IgD-negative memory B cell (primary cell): ENCODE measurements at regions not wholly inside any gene's neighbourhood (a gene's known extent, or its start where the extent isn't known, plus 50 kb on each side); places are given as distances from the start of the nearest gene placed in this dataset.
"Not testable (repeated sequence)": the region's sequence is repeated elsewhere in the genome, so short reads cannot be mapped to it uniquely, and the experiment has no call there.

ENCODE experiments used
- H3K27ac Mint-ChIP-seq, 3 donors: one replicate each; pipeline ENCODE4 v1.8.0; 2020 to 2022; ENCODE audit warnings: mild to moderate bottlenecking in 3 of 3, mixed read lengths in 3 of 3, moderate library complexity in 1 of 3
- H3K27me3 Mint-ChIP-seq: one replicate; pipeline ENCODE4 v1.8.0; 2021; ENCODE audit warnings: mixed read lengths
- H3K36me3 Mint-ChIP-seq: one replicate; pipeline ENCODE4 v1.8.0; 2020; ENCODE audit warnings: mild to moderate bottlenecking, mixed read lengths
- H3K4me1 Mint-ChIP-seq, 3 donors: one replicate each; pipeline ENCODE4 v1.8.0; 2020 to 2022; ENCODE audit warnings: mixed read lengths in 3 of 3, mild to moderate bottlenecking in 1 of 3
- H3K4me3 Mint-ChIP-seq, 4 donors: one replicate each; pipeline ENCODE4 v1.8.0; 2020 to 2022; ENCODE audit warnings: mild to moderate bottlenecking in 4 of 4, mixed read lengths in 4 of 4, moderate library complexity in 3 of 4
- H3K9me3 Mint-ChIP-seq, 3 donors: one replicate each; pipeline ENCODE4 v1.8.0; 2020 to 2021; ENCODE audit warnings: mixed read lengths in 3 of 3, mild to moderate bottlenecking in 1 of 3

DNA sequence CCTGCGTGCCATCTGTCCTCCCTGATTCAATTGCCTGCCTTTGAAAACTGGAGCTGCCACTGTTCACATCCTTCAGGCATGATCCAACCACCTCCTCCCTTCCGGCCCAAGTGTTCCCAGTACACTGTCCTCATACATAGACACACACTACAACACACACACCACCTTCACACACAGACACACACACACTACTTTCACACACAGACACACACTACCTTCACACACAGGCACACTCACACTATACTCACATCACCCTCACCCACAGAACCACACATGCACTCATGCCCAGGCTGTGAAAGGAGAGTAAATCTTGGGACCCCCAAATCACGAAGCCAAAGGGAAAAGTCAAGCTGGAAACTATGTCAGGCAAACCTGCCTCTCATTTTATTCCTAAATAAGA, 109.4 kb upstream of the MYLIP start:
- Mint-ChIP-seq H3K27ac (no peak overlapping the region), H3K9me3 (peaks cover 0 to 2% (median 0%) of the 10 kb centered on the region in 3 donors), H3K36me3 (no peaks in the 10 kb centered on the region), H3K4me3 (no peak overlapping the region), H3K4me1 (no peaks in the 10 kb centered on the region), H3K27me3 (no peaks in the 10 kb centered on the region)

DNA sequence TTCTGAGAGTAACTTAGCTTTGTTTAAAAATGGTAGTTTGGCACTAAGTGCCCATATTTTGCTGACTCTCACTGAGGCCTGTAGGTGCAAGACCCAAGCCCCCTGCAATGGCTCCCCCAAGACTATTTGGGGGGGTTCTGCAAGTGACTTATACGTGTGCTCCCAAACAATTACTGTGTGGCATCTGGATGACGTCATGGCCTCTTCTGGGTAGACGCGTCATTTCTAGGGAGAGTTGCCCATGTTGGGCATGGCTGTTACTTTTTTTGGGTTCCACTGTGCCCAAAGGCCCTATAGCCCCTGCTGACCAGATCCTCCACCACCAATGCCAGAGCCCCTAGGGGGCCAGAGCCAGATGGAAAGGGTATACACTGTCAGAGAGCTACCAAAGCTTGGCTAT, 110.3 kb upstream of the MYLIP start:
- Mint-ChIP-seq H3K9me3 (peaks cover 0 to 2% (median 1%) of the 10 kb centered on the region in 3 donors), H3K36me3 (no peaks in the 10 kb centered on the region), H3K4me1 (no peaks in the 10 kb centered on the region), H3K27ac (no peak overlapping the region), H3K4me3 (no peak overlapping the region), H3K27me3 (no peaks in the 10 kb centered on the region)

DNA sequence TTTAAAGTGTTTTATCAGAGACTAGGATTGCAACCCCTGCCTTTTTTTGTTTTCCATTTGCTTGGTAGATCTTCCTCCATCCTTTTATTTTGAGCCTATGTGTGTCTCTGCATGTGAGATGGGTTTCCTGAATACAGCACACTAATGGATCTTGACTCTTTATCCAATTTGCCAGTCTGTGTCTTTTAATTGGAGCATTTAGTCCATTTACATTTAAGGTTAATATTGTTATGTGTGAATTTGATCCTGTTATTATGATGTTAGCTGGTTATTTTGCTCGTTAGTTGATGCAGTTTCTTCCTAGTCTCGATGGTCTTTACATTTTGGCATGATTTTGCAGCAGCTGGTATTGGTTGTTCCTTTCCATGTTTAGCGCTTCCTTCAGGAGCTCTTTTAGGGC, 114.6 kb upstream of the MYLIP start:
- not testable (repeated sequence) for H3K36me3 Mint-ChIP-seq, H3K27ac Mint-ChIP-seq, H3K27me3 Mint-ChIP-seq, H3K4me1 Mint-ChIP-seq, H3K9me3 Mint-ChIP-seq, H3K4me3 Mint-ChIP-seq

DNA sequence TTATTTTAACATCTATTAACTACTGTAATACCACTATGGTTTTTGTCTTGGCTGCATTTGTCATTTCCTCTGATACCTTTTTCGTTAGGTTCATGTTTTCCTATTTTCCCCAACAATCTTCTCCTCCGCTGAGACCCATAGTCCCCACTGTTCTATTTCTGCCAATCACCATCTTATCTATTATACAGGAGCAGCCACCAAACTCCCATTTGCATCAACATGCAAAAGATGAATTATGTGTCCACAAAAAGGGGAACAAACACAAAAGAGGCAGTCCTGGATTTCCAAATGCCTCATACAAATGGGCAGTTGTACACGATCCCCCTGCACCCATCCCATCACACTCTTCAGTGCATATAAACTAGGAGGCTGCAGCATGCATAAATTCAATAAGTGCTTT, 121.7 kb upstream of the MYLIP start:
- Mint-ChIP-seq H3K9me3 (peaks cover 0 to 3% (median 2%) of the 10 kb centered on the region in 3 donors), H3K27ac (no peak overlapping the region), H3K4me1 (peaks cover 4 to 7% (median 5%) of the 10 kb centered on the region in 3 donors), H3K4me3 (peak overlapping the region in 1 of 4 donors; percentile 30), H3K27me3 (peaks cover 7% of the 10 kb centered on the region), H3K36me3 (peaks cover 2% of the 10 kb centered on the region)

DNA sequence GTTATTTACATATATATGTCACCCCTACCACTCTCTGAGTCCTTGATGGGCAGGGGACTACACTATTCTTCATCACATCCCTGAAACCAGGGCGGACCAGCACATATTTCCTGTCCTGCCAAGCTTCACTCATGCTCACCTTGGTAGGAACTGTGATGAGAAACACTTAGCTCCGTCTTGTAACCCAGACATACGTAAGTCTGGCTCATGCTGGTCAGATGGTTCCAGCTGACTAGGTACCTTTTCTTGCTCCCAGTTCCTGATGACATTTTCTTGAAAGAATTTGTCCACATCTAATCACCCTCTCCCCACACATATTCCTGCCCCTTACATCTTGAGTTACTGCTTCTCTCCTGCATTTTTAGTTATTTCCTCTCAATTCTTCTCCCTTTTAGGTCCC, 122.2 kb upstream of the MYLIP start:
- Mint-ChIP-seq H3K9me3 (peaks cover 0 to 3% (median 2%) of the 10 kb centered on the region in 3 donors), H3K36me3 (peaks cover 2% of the 10 kb centered on the region), H3K27me3 (peaks cover 7% of the 10 kb centered on the region), H3K4me3 (peak overlapping the region in 2 of 4 donors; percentile 30 to 63), H3K27ac (no peak overlapping the region), H3K4me1 (peaks cover 4 to 7% (median 5%) of the 10 kb centered on the region in 3 donors)

DNA sequence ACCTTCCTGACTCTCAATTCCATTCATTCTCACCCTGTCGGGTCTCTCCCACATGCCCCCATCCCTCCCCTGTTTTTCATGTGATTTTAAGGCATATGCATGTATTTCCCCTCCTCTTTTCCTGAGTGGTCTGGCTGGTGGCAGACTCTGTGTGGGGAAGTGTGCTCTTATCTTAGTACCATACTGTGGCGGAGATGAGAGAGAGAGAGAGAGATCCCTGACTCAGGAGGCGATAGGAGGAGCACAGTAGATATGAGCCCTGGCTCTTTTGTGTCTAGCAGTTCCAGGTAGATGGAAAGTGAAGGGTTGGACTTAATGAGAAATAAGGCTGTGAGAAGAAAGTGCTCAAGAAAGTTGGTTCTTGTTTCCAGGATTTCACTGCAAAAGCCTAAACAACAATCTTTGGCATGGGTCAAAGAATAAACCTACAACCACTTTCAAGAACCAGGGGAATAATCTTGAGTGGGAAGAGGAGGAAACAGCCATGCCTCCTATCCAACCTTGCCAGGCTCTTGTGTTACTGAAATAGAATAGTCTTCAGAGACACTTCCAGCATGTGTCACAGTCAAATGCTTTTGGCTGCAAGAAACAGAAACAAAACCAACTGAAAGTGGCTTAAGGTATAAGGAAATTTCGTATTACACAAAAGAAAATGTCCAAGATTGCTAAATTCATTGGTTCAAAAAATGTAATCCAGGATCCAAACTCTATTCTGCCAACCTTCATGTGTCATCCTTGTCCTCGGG, 123.8 kb upstream of the MYLIP start:
- Mint-ChIP-seq H3K36me3 (peaks cover 3% of the 10 kb centered on the region), H3K4me3 (no peak overlapping the region), H3K27ac (no peak overlapping the region), H3K9me3 (peaks cover 0 to 2% (median 2%) of the 10 kb centered on the region in 3 donors), H3K4me1 (peaks cover 4 to 7% (median 5%) of the 10 kb centered on the region in 3 donors), H3K27me3 (peaks cover 7% of the 10 kb centered on the region)

DNA sequence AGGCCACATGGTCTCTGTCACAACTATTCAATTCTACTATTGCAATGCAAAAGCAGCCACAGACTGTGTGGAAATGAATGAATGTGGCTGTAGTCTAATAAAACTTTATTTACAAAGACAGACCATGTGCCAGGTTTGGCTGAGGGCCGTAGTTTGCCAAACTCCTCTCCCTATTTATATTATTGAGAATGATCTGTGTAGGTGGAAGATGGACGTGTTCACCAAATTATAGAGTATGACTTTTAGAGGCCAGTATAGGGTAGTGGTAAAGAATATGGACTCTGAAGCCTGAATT, 125.7 kb upstream of the MYLIP start:
- peaks cover 4 to 7% (median 5%) of the 10 kb centered on the region in 3 donors for H3K4me1 Mint-ChIP-seq
- H3K4me3 Mint-ChIP-seq: no peak overlapping the region
- H3K9me3 Mint-ChIP-seq: no peaks in the 10 kb centered on the region
- H3K27me3 Mint-ChIP-seq: peaks cover 8% of the 10 kb centered on the region
- peaks cover 1% of the 10 kb centered on the region for H3K36me3 Mint-ChIP-seq
- no peak overlapping the region for H3K27ac Mint-ChIP-seq

DNA sequence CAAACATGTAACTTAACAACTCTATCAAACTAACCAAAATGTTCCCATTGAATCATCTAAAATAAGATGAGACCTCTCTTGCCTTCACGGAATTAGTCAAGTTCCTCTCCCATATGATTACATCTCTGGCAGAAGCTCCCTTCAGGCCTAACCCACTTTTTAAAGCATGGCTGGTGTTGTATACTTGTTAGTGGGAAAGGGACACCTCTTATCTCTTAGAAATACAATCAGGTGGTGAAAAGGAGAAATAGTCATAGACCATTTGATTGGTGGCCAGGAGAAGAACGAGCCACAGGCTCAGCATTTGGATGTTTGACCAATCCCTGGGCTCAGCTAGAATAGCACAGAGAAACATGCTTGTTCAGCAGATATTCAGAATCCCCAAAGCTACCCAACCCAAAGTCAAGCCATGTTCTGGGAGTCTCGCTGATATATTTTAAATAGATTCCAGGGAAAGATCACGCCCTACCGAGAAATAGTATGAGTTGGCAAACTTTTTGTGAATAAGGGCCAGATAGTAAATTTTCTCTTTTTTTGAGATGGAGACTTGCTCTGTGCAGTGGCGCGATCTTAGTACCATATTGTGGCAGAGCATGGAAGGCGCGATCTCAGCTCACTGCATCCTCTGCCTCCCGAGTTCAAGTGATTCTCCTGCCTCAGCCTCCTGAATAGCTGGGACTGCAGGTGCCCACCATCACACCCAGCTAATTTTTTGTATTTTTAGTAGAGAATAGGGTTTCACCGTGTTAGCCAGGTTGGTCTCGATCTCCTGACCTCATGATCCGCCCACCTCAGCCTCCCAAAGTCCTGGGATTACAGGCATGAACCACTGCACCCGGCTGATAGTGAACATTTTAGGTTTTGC, 126.3 kb upstream of the MYLIP start:
- Mint-ChIP-seq H3K9me3 (no peaks in the 10 kb centered on the region), H3K27me3 (peaks cover 9% of the 10 kb centered on the region), H3K4me3 (no peak overlapping the region), H3K27ac (no peak overlapping the region), H3K36me3 (peaks cover 1% of the 10 kb centered on the region), H3K4me1 (peaks cover 4 to 8% (median 7%) of the 10 kb centered on the region in 3 donors)

DNA sequence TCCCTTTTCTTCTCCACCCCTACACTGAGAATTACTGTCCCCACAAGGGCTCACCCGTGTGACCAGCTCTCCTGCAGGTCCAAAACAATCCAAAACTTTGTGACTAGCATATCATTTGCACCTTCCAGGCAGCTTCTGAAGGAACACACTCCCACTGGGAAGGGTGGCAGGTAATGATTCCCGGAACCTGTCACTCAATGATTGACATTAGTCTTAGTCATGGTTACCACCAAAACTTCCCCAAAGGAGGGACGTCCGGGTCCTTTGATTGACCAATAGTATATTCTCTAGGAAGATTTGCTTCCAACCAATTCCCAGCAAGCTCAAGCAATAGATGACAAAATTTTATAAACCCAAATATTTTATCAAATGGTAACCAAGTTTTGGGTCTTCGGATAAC, 127.7 kb upstream of the MYLIP start:
- H3K4me3 Mint-ChIP-seq: no peak overlapping the region
- peaks cover 6% of the 10 kb centered on the region for H3K27me3 Mint-ChIP-seq
- no peaks in the 10 kb centered on the region for H3K9me3 Mint-ChIP-seq
- peaks cover 0 to 3% (median 0%) of the 10 kb centered on the region in 3 donors for H3K4me1 Mint-ChIP-seq
- peaks cover 1% of the 10 kb centered on the region for H3K36me3 Mint-ChIP-seq
- H3K27ac Mint-ChIP-seq: no peak overlapping the region

DNA sequence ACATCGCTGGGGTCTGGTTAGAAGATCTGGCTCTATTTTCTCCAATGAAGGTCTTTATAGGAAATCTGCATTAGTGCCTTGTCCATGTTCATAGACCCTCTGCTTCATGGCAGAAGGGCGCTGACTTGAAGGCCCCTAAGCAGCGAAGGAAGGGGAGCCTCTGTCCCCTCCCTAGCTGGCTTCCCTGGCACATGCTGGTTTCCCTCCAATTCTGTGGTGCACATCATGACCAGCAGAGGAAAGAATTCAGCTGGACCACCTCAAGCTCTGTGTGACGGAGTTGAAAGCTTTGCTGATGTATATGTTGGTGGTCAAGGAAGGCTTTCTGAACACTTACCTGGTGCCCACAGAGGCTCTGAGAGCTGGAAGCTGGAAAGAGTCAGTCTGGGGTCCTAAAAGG, 129.7 kb upstream of the MYLIP start:
- no peak overlapping the region for H3K27ac Mint-ChIP-seq
- peaks cover 1% of the 10 kb centered on the region for H3K27me3 Mint-ChIP-seq
- H3K9me3 Mint-ChIP-seq: no peaks in the 10 kb centered on the region
- H3K4me1 Mint-ChIP-seq: peaks cover 0 to 7% (median 0%) of the 10 kb centered on the region in 3 donors
- peaks cover 1% of the 10 kb centered on the region for H3K36me3 Mint-ChIP-seq
- H3K4me3 Mint-ChIP-seq: no peak overlapping the region

DNA sequence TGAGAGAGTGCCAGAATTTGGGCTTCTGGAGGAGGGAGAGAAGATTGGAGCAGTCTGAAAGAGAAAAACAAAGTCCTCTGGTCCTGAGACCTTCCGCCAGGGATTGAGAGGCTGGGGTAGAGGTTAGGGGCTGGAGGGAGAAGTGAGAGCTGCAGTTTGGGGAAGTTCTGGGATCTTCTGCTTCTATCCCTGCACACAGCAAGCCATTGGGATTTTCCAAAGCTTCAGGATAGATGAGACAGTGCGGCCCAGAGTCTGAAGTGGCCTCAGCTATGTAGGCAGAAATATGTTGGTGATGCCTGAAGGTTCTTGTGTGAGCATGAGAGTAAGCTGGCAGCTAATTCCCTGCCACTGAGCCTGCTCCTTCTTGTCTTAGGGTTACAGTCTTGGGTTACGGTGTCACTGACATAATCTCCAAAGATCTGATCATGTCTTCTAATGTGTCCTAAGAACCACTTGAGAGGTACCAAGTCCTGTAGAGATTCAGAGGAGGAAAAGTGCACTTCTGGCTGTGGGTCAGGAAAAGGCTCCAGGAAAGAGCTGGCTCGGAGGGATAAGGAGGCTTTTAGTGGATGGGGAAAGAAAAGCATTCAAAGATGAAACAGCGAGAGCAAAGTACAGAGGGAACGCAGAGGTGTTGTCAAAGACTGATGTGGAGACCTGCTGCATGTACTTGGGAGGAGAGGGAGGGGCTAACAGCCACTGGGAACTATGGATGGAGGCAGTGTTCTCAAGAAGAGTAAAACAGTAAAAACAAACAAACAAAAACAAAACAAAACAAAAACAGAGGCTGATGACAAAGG, 131.1 kb upstream of the MYLIP start:
- H3K4me1 Mint-ChIP-seq: peaks cover 0 to 7% (median 0%) of the 10 kb centered on the region in 3 donors
- peaks cover 1% of the 10 kb centered on the region for H3K27me3 Mint-ChIP-seq
- peaks cover 1% of the 10 kb centered on the region for H3K36me3 Mint-ChIP-seq
- H3K9me3 Mint-ChIP-seq: no peaks in the 10 kb centered on the region
- no peak overlapping the region for H3K4me3 Mint-ChIP-seq
- peak overlapping the region in 1 of 3 donors; percentile 69 for H3K27ac Mint-ChIP-seq

DNA sequence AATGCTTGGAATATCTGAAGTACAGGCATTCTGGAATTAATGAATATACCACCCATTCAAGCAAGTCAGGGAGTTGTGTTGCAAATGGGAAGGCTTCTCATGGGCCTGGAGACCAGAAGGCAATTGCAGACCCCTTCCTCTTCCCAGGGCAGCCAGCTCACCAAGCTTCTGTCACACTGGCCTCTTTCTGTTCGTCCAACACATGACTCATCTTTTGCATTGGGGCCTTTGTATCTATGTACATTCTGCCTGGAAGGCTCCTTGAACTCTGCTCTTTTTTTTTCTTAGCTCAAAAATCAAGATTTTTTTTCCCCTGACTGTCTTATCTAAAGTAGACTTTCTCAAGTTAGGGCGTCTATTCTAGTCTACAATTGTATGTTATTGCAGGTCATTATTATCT, 132.9 kb upstream of the MYLIP start:
- no peak overlapping the region for H3K27ac Mint-ChIP-seq

DNA sequence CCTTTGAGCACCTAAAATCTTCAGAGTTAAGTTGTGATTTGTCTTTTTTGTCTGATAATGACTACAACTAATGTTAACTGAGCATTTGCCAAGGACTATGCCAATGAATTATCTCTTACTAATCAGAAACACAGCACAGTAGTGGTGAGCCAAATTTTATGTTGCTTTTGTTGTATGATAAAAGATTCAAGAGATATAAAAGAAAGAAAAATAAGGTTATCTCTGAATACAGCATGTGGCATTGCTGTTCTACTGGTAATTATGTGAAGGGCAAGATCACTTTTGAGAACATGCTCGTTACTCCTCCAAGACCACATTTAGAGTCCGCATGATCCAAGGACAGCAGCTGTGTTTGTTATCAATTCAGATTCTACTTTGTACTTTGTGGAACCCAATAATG, 133.4 kb upstream of the MYLIP start:
- Mint-ChIP-seq H3K4me1 (peaks cover 0 to 7% (median 0%) of the 10 kb centered on the region in 3 donors), H3K27me3 (peaks cover 1% of the 10 kb centered on the region), H3K4me3 (no peak overlapping the region), H3K36me3 (no peaks in the 10 kb centered on the region), H3K9me3 (peaks cover 0 to 1% (median 0%) of the 10 kb centered on the region in 3 donors), H3K27ac (no peak overlapping the region)

More for the DNA sequence above, 132.9 kb upstream of the MYLIP start:
- Mint-ChIP-seq H3K27me3 (peaks cover 1% of the 10 kb centered on the region), H3K4me3 (no peak overlapping the region), H3K9me3 (peaks cover 0 to 1% (median 0%) of the 10 kb centered on the region in 3 donors), H3K4me1 (peaks cover 0 to 7% (median 0%) of the 10 kb centered on the region in 3 donors), H3K36me3 (peaks cover under 1% of the 10 kb centered on the region)

DNA sequence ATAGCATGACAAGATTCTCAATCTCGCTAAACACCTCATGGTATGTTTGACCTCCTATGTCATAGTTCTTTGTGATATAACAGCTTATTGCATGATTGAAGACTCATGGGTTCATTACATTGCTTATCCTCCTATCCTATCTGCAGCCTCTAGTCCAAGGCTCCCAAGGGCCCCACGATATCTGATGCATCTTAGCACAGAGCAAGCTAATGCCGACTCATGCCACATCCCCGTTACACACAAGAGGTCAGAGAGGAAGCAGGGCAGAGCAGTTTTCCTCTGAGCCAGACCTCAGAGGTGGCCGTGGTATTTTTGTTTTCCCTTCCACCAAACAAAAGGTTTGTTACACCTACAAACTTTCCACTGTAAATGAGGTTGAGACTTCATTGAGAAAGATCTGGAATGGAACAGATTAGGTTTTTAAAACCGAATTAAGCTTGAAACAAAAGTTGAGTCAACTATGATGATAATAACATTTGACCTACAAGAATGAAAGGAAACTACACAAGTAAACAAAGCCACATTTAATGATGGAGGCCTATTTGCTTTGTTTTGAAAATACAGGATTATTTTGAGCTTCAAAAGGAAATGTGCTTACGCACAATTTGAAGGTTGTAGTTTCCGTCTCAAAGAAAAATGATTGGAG, 133.9 kb upstream of the MYLIP start:
- Mint-ChIP-seq H3K4me3 (peak overlapping the region in 1 of 4 donors; percentile 11), H3K36me3 (no peaks in the 10 kb centered on the region), H3K27ac (peak overlapping the region in 1 of 3 donors; percentile 13), H3K4me1 (peaks cover 0 to 7% (median 0%) of the 10 kb centered on the region in 3 donors), H3K9me3 (peaks cover 0 to 1% (median under 1%) of the 10 kb centered on the region in 3 donors), H3K27me3 (peaks cover 1% of the 10 kb centered on the region)
